ENCODE measurements at regions not wholly inside any gene's neighbourhood (a gene's known extent, or its start where the extent isn't known, plus 50 kb on each side); places are given as distances from the start of the nearest gene placed in this dataset.

DNA sequence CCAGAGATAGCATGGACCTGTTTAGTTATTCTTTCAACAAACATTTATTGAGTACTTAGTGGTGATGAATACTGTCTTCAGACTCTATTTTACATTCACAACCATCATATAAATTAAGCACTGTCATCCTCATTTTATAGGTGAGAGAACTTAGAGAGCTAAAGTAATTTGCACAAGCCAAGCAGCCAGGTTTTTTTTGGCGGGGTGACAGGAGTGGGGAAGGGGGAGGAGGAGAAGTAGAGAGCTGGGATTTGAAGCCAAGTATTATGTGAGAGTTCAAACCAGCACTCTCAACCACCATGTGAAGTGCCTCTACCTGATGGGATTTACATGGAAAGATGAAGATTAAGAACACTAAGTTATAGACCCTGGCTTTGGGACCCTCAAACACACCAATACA, 547.4 kb upstream of the IL12A start (continued):
- TF ChIP-seq, protein P1, sequence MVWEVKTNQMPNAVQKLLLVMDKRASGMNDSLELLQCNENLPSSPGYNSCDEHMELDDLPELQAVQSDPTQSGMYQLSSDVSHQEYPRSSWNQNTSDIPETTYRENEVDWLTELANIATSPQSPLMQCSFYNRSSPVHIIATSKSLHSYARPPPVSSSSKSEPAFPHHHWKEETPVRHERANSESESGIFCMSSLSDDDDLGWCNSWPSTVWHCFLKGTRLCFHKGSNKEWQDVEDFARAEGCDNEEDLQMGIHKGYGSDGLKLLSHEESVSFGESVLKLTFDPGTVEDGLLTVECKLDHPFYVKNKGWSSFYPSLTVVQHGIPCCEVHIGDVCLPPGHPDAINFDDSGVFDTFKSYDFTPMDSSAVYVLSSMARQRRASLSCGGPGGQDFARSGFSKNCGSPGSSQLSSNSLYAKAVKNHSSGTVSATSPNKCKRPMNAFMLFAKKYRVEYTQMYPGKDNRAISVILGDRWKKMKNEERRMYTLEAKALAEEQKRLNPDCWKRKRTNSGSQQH (CRISPR knock-in tag; IDR thresholded peaks at IDR 0.05) = no peak
- TF ChIP-seq PTBP1 (IDR thresholded peaks at IDR 0.05; ENCODE audit: low read depth, low read length) (no peak), ZNF699 (CRISPR knock-in tag; IDR thresholded peaks at IDR 0.05; ENCODE audit: insufficient replicate concordance) (no peak)

GRCh38 chr3:159443266-159443665, 545.4 kb upstream of the IL12A start:
- DNase-seq (ENCODE audit: extremely low read depth in 1 of 4, low spot score in 3 of 4) = no peak
- H3K9ac ChIP-seq (ENCODE audit: insufficient read depth in 1 of 2, low read depth in 2 of 2, low read length in 2 of 2) = no peak overlapping the region
- H4K20me1 ChIP-seq (replicated peaks; ENCODE audit: control insufficient read depth, insufficient read depth, low read length) = no peaks in the 10 kb centered on the region
- H3K9me3 ChIP-seq (replicated peaks; ENCODE audit: control insufficient read depth, insufficient read depth, low read depth, low read length) = no peaks in the 10 kb centered on the region; the same call in none of the 2 replicates
- no peaks in the 10 kb centered on the region for H3K79me2 ChIP-seq (ENCODE audit: control insufficient read depth, insufficient read depth, low read length)
- no peak overlapping the region for H3K4me2 ChIP-seq (ENCODE audit: insufficient read depth, low read length)
- H3K4me3 ChIP-seq = no peak overlapping the region
- 0% methylated on average over 5 of the region's 5 CpGs for WGBS (ENCODE audit: insufficient coverage, low coverage, missing lambda C conversion rate)
- no peaks in the 10 kb centered on the region for H3K9me1 ChIP-seq (ENCODE audit: control insufficient read depth, insufficient read depth, low read length)
- no peak overlapping the region for H2AFZ ChIP-seq (ENCODE audit: low read depth, low read length)
- no TSS peak for BruUV-seq (replicated peaks)
- TF ChIP-seq KDM4B (IDR thresholded peaks at IDR 0.05; ENCODE audit: borderline replicate concordance in 2 of 2, low read depth in 1 of 2) = no peak
- intact Hi-C loops (cut with micrococcal nuclease) = no loop called here
- no peaks in the 10 kb centered on the region for H3K4me1 ChIP-seq (replicated peaks in 1 of 2; ENCODE audit: control insufficient read depth in 2 of 2, insufficient read depth in 2 of 2, low read length in 2 of 2)
- in situ Hi-C loops (cut with MboI) = no loop called here
- H3K36me3 ChIP-seq (ENCODE audit: control insufficient read depth, insufficient read depth, low read length) = no peaks in the 10 kb centered on the region
- ATAC-seq = no peak
- no peaks in the 10 kb centered on the region for H3K27me3 ChIP-seq (ENCODE audit: control insufficient read depth in 2 of 2, insufficient read depth in 2 of 2, low read length in 2 of 2)
- CTCF ChIA-PET (ENCODE audit: low intra/inter-chr PET ratio) = no interaction called here
- no peak overlapping the region for H3K27ac ChIP-seq (ENCODE audit: extremely low read depth, low read depth, low read length)
- FAIRE-seq = no peak
- POLR2A ChIA-PET = no interaction called here
